Adrenal gland (tissue), 5 donors: ENCODE measurements at regions not wholly inside any gene's neighbourhood (a gene's known extent, or its start where the extent isn't known, plus 50 kb on each side); places are given as distances from the start of the nearest gene placed in this dataset.

ENCODE experiments used
- CTCF ChIP-seq, 6 experiments: fragments of 450-650 bp in 4 of 6; fragments of 200-600 bp in 2 of 6; sonication (generic) in 1 of 6; IDR thresholded peaks; 1 replicate in 5 of 6; 2 replicates in 1 of 6; pipeline versions ENCODE4 v1.5.1 to v1.8.0; 2016 to 2021; ENCODE audit warnings: antibody characterized with exemption in 6 of 6, mild to moderate bottlenecking in 2 of 6, moderate library complexity in 1 of 6
- POLR2A ChIP-seq, 2 donors: fragments of 450-650 bp; IDR thresholded peaks; one replicate each; pipeline ENCODE4 v1.6.1; 2017; ENCODE audit warnings: antibody characterized with exemption in 2 of 2, mild to moderate bottlenecking in 2 of 2, moderate library complexity in 1 of 2
- donor health status: DM: no; HTN: no; CAD: no.

GRCh38 chr17:71315568-71315967, 805.3 kb upstream of the SOX9 start:
- no peak for TF ChIP-seq CTCF (IDR thresholded peaks at IDR 0.05)
- TF ChIP-seq POLR2A (IDR thresholded peaks at IDR 0.05): no peak
